CD14-positive monocyte (primary cell): ENCODE measurements at regions not wholly inside any gene's neighbourhood (a gene's known extent, or its start where the extent isn't known, plus 50 kb on each side); places are given as distances from the start of the nearest gene placed in this dataset.

ENCODE experiments used
- DNase-seq, 3 donors: peaks; one replicate each; pipeline ENCODE4 v3.0.0-alpha.2; 2011 to 2022
- H2AFZ ChIP-seq: 2 replicates; pipeline ENCODE4 v1.6.0; 2012; ENCODE audit warnings: mild to moderate bottlenecking, low read depth, low read length, inconsistent platforms; ENCODE audit not compliant: insufficient read depth, poor library complexity, severe bottlenecking
- H3K27ac ChIP-seq, 2 donors: 1 replicate in 1 of 2; 2 replicates in 1 of 2; pipeline ENCODE4 v1.5.1; 2012 to 2013; ENCODE audit warnings: low read length in 2 of 2, control low read depth in 1 of 2, inconsistent platforms in 1 of 2, low read depth in 1 of 2, mild to moderate bottlenecking in 1 of 2
- H3K27me3 ChIP-seq, 2 donors: one replicate each; pipeline versions ENCODE4 v1.6.0 to v1.6.1; 2011 to 2013; ENCODE audit warnings: low read length in 2 of 2; ENCODE audit not compliant: control insufficient read depth in 2 of 2, insufficient read depth in 2 of 2
- H3K36me3 ChIP-seq, 2 donors: replicated peaks in 1 of 2; 1 replicate in 1 of 2; 2 replicates in 1 of 2; pipeline versions ENCODE4 v1.5.1 to v1.6.1; 2012 to 2013; ENCODE audit warnings: low read length in 2 of 2, control low read depth in 1 of 2, inconsistent platforms in 1 of 2, mild to moderate bottlenecking in 1 of 2; ENCODE audit not compliant: insufficient read depth in 2 of 2, control insufficient read depth in 1 of 2
- H3K4me1 ChIP-seq, 2 donors: 1 replicate in 1 of 2; 2 replicates in 1 of 2; pipeline versions ENCODE4 v1.5.1 to v1.6.1; 2012 to 2013; ENCODE audit warnings: low read length in 2 of 2, control low read depth in 1 of 2, inconsistent platforms in 1 of 2, mild to moderate bottlenecking in 1 of 2, moderate library complexity in 1 of 2; ENCODE audit not compliant: insufficient read depth in 2 of 2, control insufficient read depth in 1 of 2
- H3K4me2 ChIP-seq: replicated peaks from 2 replicates; pipeline ENCODE3; 2012; ENCODE audit warnings: low read length, moderate library complexity, mild to moderate bottlenecking; ENCODE audit not compliant: poor library complexity, severe bottlenecking; ENCODE audit errors: extremely low read depth
- H3K4me3 ChIP-seq, 3 experiments: fragments of 200-600 bp in 1 of 3; sonication (generic) in 1 of 3; replicated peaks in 1 of 3; 1 replicate in 2 of 3; 2 replicates in 1 of 3; pipeline ENCODE4 v1.5.1; 2011 to 2013; ENCODE audit warnings: low read length in 3 of 3, mild to moderate bottlenecking in 3 of 3, control low read depth in 2 of 3, low read depth in 2 of 3, inconsistent platforms in 1 of 3, moderate library complexity in 1 of 3
- H3K79me2 ChIP-seq: 2 replicates; pipeline ENCODE4 v1.6.0; 2012; ENCODE audit warnings: mild to moderate bottlenecking, control low read depth, inconsistent platforms, low read length, moderate library complexity; ENCODE audit not compliant: insufficient read depth
- H3K9ac ChIP-seq: 2 replicates; pipeline ENCODE4 v1.6.0; 2017; ENCODE audit warnings: low read length, mild to moderate bottlenecking; ENCODE audit not compliant: insufficient read depth, poor library complexity, severe bottlenecking
- H3K9me3 ChIP-seq, 2 donors: replicated peaks in 1 of 2; 1 replicate in 1 of 2; 2 replicates in 1 of 2; pipeline versions ENCODE4 v1.5.1 to v1.6.1; 2012 to 2013; ENCODE audit warnings: low read length in 2 of 2, control low read depth in 1 of 2; ENCODE audit not compliant: control insufficient read depth in 1 of 2, insufficient read depth in 1 of 2
- H4K20me1 ChIP-seq: 2 replicates; pipeline ENCODE4 v1.6.0; 2012; ENCODE audit warnings: mild to moderate bottlenecking, low read length, control low read depth, moderate library complexity; ENCODE audit not compliant: insufficient read depth
- H3K27ac Mint-ChIP-seq, 7 donors: one replicate each; pipeline ENCODE4 v1.8.0; 2020; ENCODE audit warnings: mild to moderate bottlenecking in 7 of 7, mixed read lengths in 7 of 7, moderate library complexity in 6 of 7, inconsistent platforms in 2 of 7
- H3K27me3 Mint-ChIP-seq, 3 donors: one replicate each; pipeline ENCODE4 v1.8.0; 2021 to 2022; ENCODE audit warnings: low read depth in 3 of 3, mild to moderate bottlenecking in 3 of 3, mixed read lengths in 3 of 3, moderate library complexity in 3 of 3, inconsistent platforms in 1 of 3
- H3K36me3 Mint-ChIP-seq, 2 donors: one replicate each; pipeline ENCODE4 v1.8.0; 2020; ENCODE audit warnings: mixed read lengths in 2 of 2, inconsistent platforms in 1 of 2, mild to moderate bottlenecking in 1 of 2
- H3K4me1 Mint-ChIP-seq: one replicate; pipeline ENCODE4 v1.8.0; 2020; ENCODE audit warnings: mild to moderate bottlenecking, mixed read lengths
- H3K4me3 Mint-ChIP-seq, 2 donors: one replicate each; pipeline ENCODE4 v1.8.0; 2020; ENCODE audit warnings: mild to moderate bottlenecking in 2 of 2, mixed read lengths in 2 of 2, moderate library complexity in 1 of 2
- H3K9me3 Mint-ChIP-seq, 7 donors: one replicate each; pipeline ENCODE4 v1.8.0; 2020 to 2022; ENCODE audit warnings: mixed read lengths in 7 of 7, mild to moderate bottlenecking in 6 of 7, moderate library complexity in 6 of 7, inconsistent platforms in 2 of 7
- CTCF ChIP-seq: fragments of 200-600 bp; IDR thresholded peaks from one replicate; pipeline ENCODE4 v1.8.0; 2022; ENCODE audit warnings: antibody characterized with exemption, mild to moderate bottlenecking
- WGBS: methylation state at CpG from one replicate; pipeline ENCODE4 v1.1.5; 2013; ENCODE audit warnings: missing lambda C conversion rate; ENCODE audit not compliant: insufficient coverage; 5-methylcytosine and 5-hydroxymethylcytosine counted together
- intact Hi-C, 2 donors: fragments of 100-400 bp; cut with micrococcal nuclease; formaldehyde crosslinking; loops; one replicate each; pipeline versions ENCODE4 v1.15.0 to v1.15.1; 2023

GRCh38 chr6:134719911-134720310 lies 230.0 kb downstream of the ALDH8A1 start:
- no peak for TF ChIP-seq CTCF
- Histone ChIP-seq H4K20me1 (no peaks in the 10 kb centered on the region), H3K4me3 (peak overlapping the region in 1 of 3 experiments; percentile 37), H3K27ac (peak overlapping the region; percentile 77 to 89), H2AFZ (no peak overlapping the region), H3K4me2 (peak overlapping the region; percentile 43), H3K9me3 (no peaks in the 10 kb centered on the region), H3K36me3 (no peaks in the 10 kb centered on the region), H3K4me1 (peaks cover 59 to 63% of the 10 kb centered on the region in 2 donors), H3K27me3 (no peaks in the 10 kb centered on the region), H3K9ac (peak overlapping the region; percentile 27), H3K79me2 (no peaks in the 10 kb centered on the region)
- WGBS: 100% methylated on average over 1 of the region's 2 CpGs
- H3K36me3 Mint-ChIP-seq: no peaks in the 10 kb centered on the region
- no peak for DNase-seq
- peaks cover 0 to 2% (median 0%) of the 10 kb centered on the region in 3 donors for H3K27me3 Mint-ChIP-seq
- H3K9me3 Mint-ChIP-seq: no peaks in the 10 kb centered on the region
- intact Hi-C loops: loop anchor here in 1 of 2 donors (10.0 kb wide), 1 partner anchor 545 kb away; no protein-coding TSS in a partner anchor
- peaks cover 62% of the 10 kb centered on the region for H3K4me1 Mint-ChIP-seq
- no peak overlapping the region for H3K4me3 Mint-ChIP-seq
- H3K27ac Mint-ChIP-seq: peak overlapping the region; percentile 91 to 96 (median 93)

GRCh38 chr6:134719286-134719685 lies 230.6 kb downstream of the ALDH8A1 start:
- H3K79me2 ChIP-seq: no peaks in the 10 kb centered on the region
- Mint-ChIP-seq H3K9me3 (no peaks in the 10 kb centered on the region), H3K36me3 (no peaks in the 10 kb centered on the region), H3K4me3 (no peak overlapping the region), H3K27me3 (peaks cover 0 to 2% (median 0%) of the 10 kb centered on the region in 3 donors), H3K4me1 (peaks cover 63% of the 10 kb centered on the region), H3K27ac (peak overlapping the region; percentile 91 to 96 (median 93))
- H3K9ac ChIP-seq: no peak overlapping the region
- no peaks in the 10 kb centered on the region for H3K36me3 ChIP-seq
- peak overlapping the region; percentile 77 to 89 for H3K27ac ChIP-seq
- DNase-seq: no peak
- peak overlapping the region in 1 of 3 experiments; percentile 37 for H3K4me3 ChIP-seq
- no peak overlapping the region for H2AFZ ChIP-seq
- 100% methylated on average over 1 of the region's 6 CpGs for WGBS
- peak overlapping the region; percentile 43 for H3K4me2 ChIP-seq
- H3K9me3 ChIP-seq: no peaks in the 10 kb centered on the region
- TF ChIP-seq CTCF: no peak
- no peaks in the 10 kb centered on the region for H3K27me3 ChIP-seq
- intact Hi-C loops: loop anchor here in 1 of 2 donors (10.0 kb wide), 1 partner anchor 544 kb away; no protein-coding TSS in a partner anchor
- H3K4me1 ChIP-seq: peaks cover 59 to 63% of the 10 kb centered on the region in 2 donors
- H4K20me1 ChIP-seq: no peaks in the 10 kb centered on the region
